GM10266 (cell line): ENCODE measurements at regions not wholly inside any gene's neighbourhood (a gene's known extent, or its start where the extent isn't known, plus 50 kb on each side); places are given as distances from the start of the nearest gene placed in this dataset.

Source experiments
- DNase-seq: peaks from one replicate; pipeline ENCODE4 v3.0.0; 2012; ENCODE audit errors: extremely low spot score
- TF ChIP-seq, protein P1 (sequence below): IDR thresholded peaks from 2 replicates; pipeline ENCODE4 v1.5.1; 2012; ENCODE audit warnings: mild to moderate bottlenecking, low read depth; ENCODE audit not compliant: control insufficient read depth, insufficient read depth; ENCODE audit errors: missing control alignments

DNA sequence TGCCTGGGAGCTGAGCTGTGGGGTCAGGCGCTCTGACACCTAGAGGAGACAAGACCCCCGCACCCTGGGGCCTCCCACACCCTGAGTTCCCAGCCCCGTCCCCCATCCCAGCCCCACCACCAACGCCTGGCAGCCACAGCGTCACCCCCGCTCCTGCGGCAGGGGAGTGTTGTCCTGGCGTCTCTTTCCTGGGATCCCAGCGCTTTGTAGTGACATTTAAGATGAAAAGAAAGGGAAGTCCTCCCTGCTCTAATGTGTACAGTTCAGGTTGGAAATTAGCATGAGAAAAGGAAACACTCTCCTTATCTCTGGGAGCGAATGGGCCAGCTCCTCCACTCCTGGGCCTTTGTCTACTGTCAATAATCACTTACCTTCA lies 112.1 kb downstream of the FAM53A start:
- no peak for DNase-seq
- TF ChIP-seq, protein P1, sequence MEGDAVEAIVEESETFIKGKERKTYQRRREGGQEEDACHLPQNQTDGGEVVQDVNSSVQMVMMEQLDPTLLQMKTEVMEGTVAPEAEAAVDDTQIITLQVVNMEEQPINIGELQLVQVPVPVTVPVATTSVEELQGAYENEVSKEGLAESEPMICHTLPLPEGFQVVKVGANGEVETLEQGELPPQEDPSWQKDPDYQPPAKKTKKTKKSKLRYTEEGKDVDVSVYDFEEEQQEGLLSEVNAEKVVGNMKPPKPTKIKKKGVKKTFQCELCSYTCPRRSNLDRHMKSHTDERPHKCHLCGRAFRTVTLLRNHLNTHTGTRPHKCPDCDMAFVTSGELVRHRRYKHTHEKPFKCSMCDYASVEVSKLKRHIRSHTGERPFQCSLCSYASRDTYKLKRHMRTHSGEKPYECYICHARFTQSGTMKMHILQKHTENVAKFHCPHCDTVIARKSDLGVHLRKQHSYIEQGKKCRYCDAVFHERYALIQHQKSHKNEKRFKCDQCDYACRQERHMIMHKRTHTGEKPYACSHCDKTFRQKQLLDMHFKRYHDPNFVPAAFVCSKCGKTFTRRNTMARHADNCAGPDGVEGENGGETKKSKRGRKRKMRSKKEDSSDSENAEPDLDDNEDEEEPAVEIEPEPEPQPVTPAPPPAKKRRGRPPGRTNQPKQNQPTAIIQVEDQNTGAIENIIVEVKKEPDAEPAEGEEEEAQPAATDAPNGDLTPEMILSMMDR = no peak

GRCh38 chr4:1571165-1572009 lies 112.7 kb downstream of the FAM53A start:
- TF ChIP-seq, protein P1 = no peak
- DNase-seq = no peak

DNA sequence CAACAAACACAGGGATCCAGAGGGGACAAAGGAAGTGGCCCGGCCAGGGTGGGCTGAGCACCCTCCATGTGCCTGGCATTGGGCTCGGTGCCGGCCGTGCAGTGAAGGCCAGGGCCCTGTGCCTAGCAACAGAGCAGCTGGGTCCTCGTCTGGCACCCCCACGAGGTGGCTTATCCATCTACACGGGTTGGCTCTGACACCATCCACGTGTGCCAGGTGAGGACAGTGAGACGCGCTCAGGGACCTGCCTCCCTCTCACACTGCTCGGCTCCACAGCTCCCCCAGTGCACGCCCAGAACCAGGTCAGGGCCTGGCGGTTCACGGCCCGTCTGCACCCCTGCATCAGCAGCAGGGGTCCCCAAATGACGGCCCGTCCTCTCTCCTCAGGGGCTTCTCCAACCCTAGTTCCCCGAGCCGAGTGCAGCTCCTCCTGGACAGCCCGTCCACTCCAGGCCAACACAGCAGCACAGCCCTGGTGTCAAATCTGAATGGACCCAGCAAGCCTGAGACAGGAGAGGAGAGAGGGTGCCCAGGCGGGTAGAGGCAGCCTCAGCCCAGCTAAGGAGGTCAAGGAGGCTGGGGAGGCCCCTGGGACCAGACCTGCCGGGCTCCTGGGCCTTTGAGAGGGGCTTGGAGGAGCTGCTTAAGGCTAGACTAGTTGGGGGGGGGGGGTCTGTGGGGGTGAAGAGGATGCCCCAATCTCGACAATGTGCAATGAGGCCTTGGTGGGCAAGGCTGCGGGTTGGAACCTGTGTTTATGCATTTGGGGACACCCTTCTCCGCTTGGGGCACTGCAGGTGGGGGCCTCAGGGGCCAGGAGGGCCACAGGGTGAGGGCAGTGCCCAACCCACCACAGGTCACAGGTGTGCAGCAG lies 113.6 kb downstream of the FAM53A start:
- TF ChIP-seq, protein P1 = no peak
- DNase-seq = no peak

- no peak for DNase-seq
- TF ChIP-seq, protein P1 = no peak
Observed at GRCh38 chr4:1569461-1570151, 114.5 kb downstream of the FAM53A start.

GRCh38 chr4:1568855-1569460 lies 115.2 kb downstream of the FAM53A start:
- DNase-seq = no peak
- TF ChIP-seq, protein P1 = no peak

GRCh38 chr4:1567808-1568581 lies 116.1 kb downstream of the FAM53A start:
- no peak for DNase-seq

More at GRCh38 chr4:1567808-1568581, 116.1 kb downstream of the FAM53A start:
- TF ChIP-seq, protein P1 = no peak
